IPS-NIHi11 (cell line): ENCODE measurements at regions not wholly inside any gene's neighbourhood (a gene's known extent, or its start where the extent isn't known, plus 50 kb on each side); places are given as distances from the start of the nearest gene placed in this dataset.
A peak's percentile ranks its signal among the peaks of the same experiment; 100 is the strongest.
"Not testable (repeated sequence)": the region's sequence is repeated elsewhere in the genome, so short reads cannot be mapped to it uniquely, and the experiment has no call there.

Experiments
- DNase-seq: peaks from one replicate; pipeline ENCODE4 v3.0.0; 2012; ENCODE audit warnings: mixed read lengths, low spot score

DNA sequence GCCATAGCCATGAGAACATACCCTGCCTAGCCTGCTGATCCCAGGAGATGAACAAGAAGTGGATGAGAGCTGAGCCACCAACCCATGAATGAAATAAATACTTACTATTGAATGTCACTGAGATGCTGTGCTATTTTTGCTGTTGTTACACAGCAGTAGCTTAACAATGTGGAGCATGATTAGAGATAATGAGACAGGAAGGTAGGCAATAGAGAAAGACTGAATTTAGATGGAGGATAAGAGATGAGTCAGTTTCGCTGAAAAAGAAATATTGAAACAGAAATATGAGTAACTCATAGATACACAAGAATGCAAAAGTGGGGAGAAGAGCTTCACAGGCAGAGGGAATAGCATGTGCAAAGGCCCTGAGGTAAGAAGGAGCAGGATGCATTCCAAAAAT is 94.9 kb upstream of the TOP1 start:
- no peak for DNase-seq

DNA sequence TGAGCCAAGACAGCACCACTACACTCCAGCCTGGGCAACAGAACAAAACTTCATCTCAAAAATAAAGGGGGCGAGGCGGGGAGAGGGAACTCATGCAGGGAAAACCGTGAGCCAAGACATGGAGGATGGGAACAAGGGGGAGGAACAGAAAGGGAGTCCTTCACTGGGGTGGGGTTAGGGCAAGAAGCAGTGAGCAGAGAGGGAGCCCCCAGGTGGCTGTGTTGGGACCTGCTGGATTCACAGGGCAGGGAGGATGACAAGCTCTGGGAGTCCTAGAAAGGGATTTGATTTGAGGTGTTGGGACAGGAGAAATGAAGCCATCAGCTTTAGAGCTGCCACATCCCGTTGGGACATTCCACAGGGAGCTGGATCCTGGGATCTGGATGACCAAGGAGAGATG is 90.6 kb upstream of the TOP1 start:
- DNase-seq, result peak; percentile 47

DNA sequence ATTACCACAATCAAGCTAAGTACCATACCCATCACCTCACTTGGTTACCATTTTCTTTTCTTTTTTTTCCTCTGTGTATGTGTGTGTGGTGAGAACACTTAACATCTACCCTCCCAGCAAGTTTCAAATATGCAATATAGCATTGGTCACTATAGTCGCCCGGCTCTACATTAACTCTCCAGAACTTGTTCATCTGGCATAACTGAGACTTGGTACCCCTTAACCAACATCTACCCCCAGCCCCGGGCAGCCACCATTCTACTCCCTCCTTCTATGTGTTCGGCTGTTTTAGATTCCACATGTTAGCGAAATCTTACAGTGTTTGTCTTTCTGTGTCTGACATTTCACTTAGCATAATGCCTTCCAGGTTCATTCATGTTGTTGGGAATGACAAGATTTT is 89.0 kb upstream of the TOP1 start:
- DNase-seq, result no peak

DNA sequence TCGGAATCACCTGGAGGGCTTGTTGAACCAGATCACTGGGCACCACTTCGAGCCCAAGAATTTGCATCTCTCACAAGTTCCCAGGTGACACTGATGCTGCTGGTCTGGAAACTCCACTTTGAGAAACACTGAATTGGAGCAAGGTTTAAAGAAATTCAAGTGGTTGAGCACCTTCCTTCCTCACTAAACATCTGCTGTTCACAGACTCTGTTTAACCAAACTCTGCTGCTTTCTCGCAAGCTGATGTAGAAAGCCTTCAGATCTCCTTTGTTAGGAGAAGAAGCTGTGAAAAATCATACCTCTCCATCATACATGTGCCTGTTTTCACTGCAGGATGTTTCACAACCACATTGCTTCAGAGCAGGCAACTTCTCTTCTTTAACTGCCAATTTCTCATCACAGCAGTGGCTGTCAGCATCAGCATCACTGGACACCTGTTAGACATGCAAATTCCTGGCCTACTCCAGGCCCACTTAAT is 87.5 kb upstream of the TOP1 start:
- DNase-seq, result no peak

DNA sequence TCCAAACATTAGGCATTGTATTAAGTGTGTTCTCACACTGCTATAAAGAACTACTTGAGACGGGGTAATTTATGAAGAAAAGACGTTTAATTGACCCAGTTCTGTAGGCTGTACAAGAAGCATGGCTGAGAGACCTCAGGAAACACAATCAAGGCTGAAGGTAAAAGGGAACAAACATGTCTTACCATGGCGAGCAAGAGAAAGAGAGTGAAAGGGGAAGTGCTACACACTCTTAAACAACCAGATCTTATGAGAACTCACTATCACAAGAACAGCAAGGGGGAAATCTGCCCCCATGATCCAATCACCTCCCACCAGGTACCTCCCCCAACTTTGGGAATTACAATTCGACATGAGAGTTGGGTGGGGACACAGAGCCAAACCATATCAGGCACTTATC is 86.6 kb upstream of the TOP1 start:
- DNase-seq, result no peak

GRCh38 chr20:40942775-40943174 is 85.8 kb upstream of the TOP1 start:
- no peak for DNase-seq

- peak; percentile 30 for DNase-seq
Observed at GRCh38 chr20:40943591-40943990, 85.0 kb upstream of the TOP1 start.

DNA sequence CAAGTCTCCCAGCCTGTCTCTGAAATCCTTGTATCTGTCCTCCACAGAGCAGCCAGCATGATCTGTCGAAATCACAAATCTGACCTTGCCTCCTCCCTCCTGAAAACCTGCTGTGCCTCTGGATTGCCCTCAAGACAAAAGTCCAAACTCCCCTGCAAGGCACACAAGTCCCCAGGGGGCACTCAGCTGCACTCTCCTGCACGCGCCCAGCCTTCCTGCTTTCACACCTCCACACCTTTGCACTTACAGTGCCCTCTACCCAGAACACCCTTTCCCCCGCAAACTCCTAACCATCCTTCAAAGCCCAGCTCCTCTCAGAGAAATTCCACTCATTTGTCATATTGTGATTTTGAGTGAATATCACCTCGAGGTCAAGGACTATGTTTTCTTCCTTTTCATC is 83.4 kb upstream of the TOP1 start:
- DNase-seq, result no peak

DNA sequence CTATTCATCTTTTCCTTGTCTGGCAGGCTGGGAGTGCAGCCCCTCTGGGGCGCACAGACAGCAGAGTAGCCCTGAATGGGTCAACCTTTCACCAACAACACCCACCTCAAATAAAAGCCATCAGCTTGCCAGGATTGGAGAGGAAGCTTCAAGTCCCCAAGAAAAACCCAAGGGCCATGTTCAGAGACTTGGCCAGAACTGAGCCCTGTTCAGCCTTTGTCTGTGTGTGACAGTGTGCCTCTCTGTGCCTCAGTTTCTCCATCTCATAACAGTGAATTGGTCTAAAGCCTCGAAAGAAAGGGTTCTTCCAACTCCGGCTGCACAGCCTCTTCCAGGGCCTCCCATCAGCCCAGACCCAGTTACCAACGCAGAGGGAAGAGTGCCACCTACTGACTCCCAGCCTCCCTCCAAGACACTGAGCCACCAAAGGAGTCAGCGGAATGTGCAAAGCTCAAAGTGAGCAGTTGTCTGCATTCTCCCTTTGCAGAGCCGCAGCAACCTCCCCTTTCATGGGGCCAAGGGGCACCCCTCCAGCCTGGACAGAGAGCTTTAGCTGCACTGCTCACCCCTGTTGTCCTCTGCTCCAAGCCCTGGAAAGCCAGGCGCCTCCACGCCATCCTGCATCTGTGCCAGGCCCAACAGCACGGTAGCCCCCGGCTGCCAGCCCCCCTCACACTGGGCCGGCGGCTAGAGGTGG is 82.7 kb upstream of the TOP1 start:
- DNase-seq, result peak; percentile 79

- DNase-seq, result no peak
Observed at GRCh38 chr20:40946451-40946850, 82.2 kb upstream of the TOP1 start.

GRCh38 chr20:40948465-40949267 is 80.0 kb upstream of the TOP1 start:
- DNase-seq, result no peak

DNA sequence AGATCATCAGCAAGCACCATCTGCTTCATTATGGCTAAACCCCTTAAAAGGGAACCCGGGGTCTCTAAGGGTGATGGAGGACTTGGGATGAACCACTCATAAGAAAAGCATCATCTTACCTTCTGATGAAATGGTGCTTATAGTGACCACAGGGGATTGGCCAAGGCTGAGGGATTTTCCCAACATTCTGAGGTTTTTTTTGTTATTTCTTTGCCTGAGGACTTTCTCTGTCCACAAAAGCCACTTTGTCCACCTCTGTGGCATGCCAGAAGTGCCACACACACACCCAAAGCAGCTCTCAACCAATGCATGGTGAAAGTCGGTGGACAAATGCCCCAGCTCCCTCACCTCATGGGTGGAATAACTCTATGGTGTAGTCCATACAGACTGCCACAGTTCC is 79.3 kb upstream of the TOP1 start:
- DNase-seq, result no peak

- DNase-seq, result no peak
Observed at GRCh38 chr20:40952136-40952535, 76.5 kb upstream of the TOP1 start.

DNA sequence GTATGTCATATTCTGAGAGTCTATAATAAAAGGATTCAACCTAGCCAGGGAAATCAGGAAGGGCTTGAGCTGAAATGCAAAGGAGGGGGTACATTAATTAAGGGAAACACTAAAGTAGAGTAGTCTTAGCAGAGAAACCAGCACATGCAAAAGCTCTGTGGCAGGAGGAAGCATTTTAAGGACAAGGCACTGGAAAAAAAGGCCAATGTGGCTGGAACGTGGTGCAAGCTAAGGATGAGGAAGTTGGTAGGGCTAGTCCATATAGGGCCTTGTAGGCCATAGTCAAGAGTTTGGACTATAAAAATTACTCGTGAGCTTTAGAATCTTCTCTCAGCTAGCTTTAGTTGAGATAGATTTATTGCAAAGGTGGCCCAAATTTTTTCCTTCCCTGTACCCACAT is 75.2 kb upstream of the TOP1 start:
- DNase-seq, result no peak

- DNase-seq, result no peak
Observed at GRCh38 chr20:40953856-40954255, 74.8 kb upstream of the TOP1 start.

- DNase-seq, result no peak
Observed at GRCh38 chr20:40954521-40955165, 74.0 kb upstream of the TOP1 start.

GRCh38 chr20:40955326-40955725 is 73.3 kb upstream of the TOP1 start:
- no peak for DNase-seq

GRCh38 chr20:40955826-40956225 is 72.8 kb upstream of the TOP1 start:
- not testable (repeated sequence) for DNase-seq

- DNase-seq, result no peak
Observed at GRCh38 chr20:40956542-40957264, 71.9 kb upstream of the TOP1 start.

DNA sequence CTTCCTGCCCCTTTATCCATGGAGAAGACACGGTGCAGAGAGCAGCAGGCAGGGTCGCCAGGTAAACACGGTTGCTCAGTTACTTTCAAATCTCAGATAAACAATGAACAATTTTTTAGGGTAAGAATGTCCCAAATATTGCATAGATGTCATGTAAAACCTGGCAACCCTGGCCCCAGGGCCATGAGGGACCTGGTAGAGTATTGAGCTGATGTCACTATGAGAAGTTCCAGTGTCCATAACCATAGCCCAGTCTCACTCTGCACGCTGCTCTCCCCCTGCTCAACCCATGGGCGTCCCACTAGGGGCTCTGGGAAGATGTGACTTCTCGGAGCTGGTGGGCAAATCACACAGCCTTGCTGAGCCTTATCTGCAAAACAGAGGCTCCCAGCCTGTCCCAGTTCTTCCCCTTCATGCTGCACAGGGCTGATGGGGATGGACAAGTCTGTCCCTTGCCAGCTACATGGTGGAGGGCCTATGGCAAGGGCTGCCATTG is 71.3 kb upstream of the TOP1 start:
- no peak for DNase-seq

GRCh38 chr20:40958598-40958997 is 70.0 kb upstream of the TOP1 start:
- DNase-seq, result no peak
